ENCODE measurements at regions not wholly inside any gene's neighbourhood (a gene's known extent, or its start where the extent isn't known, plus 50 kb on each side); places are given as distances from the start of the nearest gene placed in this dataset.

DNA sequence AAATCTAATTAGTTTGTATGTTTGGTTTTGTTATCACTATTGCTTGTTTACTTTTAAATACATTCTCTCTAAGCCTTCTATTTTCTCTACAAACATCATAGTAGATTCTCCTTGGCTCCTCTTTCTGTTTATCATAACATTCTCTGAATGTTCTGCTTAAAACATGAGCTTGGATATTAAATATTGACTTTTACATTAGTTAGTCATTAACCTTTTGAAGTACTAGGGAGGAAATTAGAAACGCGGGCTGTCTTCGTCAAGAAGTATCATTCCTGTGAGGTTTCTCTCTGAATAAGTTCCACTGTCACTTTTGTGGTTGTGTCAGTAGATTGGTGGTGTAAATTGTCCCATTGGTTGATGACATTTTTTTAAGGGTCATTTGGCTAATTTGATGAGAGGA lies 821.5 kb downstream of the EFNA5 start:
- Histone ChIP-seq H3K36me3 (ENCODE audit: control insufficient read depth in 4 of 4, insufficient read depth in 3 of 4, low read depth in 1 of 4, low read length in 3 of 4) (no peaks in the 10 kb centered on the region), H3K27ac (ENCODE audit: low read depth in 1 of 2, low read length in 2 of 2) (no peak overlapping the region), H3K4me3 (ENCODE audit: low read depth in 1 of 3, low read length in 3 of 3) (no peak overlapping the region), H3K9ac (ENCODE audit: low read depth in 1 of 2, low read length in 2 of 2) (no peak overlapping the region), H3K9me3 (ENCODE audit: control insufficient read depth in 4 of 4, low read length in 3 of 4) (no peaks in the 10 kb centered on the region), H3K27me3 (ENCODE audit: control insufficient read depth in 4 of 4, insufficient read depth in 4 of 4, low read length in 3 of 4) (no peaks in the 10 kb centered on the region), H3K4me1 (ENCODE audit: control insufficient read depth in 4 of 4, insufficient read depth in 4 of 4, low read length in 3 of 4) (peaks cover 0 to 2% (median 0%) of the 10 kb centered on the region in 4 donors)
- TF ChIP-seq FOXA1 (IDR thresholded peaks at IDR 0.05) (no peak), SP1 (IDR thresholded peaks at IDR 0.05) (no peak), FOXA2 (IDR thresholded peaks at IDR 0.05) (no peak), HNF4G (IDR thresholded peaks at IDR 0.05) (no peak), EGR1 (IDR thresholded peaks at IDR 0.05; ENCODE audit: low read depth in 2 of 2) (no peak), GABPA (IDR thresholded peaks at IDR 0.05 in 1 of 2, conservative IDR thresholded peaks at IDR 0.05 in 1 of 2) (no peak), TAF1 (conservative IDR thresholded peaks at IDR 0.05) (no peak), JUND (IDR thresholded peaks at IDR 0.05) (no peak)
- TF ChIP-seq, protein P1, sequence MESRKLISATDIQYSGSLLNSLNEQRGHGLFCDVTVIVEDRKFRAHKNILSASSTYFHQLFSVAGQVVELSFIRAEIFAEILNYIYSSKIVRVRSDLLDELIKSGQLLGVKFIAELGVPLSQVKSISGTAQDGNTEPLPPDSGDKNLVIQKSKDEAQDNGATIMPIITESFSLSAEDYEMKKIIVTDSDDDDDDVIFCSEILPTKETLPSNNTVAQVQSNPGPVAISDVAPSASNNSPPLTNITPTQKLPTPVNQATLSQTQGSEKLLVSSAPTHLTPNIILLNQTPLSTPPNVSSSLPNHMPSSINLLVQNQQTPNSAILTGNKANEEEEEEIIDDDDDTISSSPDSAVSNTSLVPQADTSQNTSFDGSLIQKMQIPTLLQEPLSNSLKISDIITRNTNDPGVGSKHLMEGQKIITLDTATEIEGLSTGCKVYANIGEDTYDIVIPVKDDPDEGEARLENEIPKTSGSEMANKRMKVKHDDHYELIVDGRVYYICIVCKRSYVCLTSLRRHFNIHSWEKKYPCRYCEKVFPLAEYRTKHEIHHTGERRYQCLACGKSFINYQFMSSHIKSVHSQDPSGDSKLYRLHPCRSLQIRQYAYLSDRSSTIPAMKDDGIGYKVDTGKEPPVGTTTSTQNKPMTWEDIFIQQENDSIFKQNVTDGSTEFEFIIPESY (IDR thresholded peaks at IDR 0.05) = no peak
- TF ChIP-seq, protein P2, sequence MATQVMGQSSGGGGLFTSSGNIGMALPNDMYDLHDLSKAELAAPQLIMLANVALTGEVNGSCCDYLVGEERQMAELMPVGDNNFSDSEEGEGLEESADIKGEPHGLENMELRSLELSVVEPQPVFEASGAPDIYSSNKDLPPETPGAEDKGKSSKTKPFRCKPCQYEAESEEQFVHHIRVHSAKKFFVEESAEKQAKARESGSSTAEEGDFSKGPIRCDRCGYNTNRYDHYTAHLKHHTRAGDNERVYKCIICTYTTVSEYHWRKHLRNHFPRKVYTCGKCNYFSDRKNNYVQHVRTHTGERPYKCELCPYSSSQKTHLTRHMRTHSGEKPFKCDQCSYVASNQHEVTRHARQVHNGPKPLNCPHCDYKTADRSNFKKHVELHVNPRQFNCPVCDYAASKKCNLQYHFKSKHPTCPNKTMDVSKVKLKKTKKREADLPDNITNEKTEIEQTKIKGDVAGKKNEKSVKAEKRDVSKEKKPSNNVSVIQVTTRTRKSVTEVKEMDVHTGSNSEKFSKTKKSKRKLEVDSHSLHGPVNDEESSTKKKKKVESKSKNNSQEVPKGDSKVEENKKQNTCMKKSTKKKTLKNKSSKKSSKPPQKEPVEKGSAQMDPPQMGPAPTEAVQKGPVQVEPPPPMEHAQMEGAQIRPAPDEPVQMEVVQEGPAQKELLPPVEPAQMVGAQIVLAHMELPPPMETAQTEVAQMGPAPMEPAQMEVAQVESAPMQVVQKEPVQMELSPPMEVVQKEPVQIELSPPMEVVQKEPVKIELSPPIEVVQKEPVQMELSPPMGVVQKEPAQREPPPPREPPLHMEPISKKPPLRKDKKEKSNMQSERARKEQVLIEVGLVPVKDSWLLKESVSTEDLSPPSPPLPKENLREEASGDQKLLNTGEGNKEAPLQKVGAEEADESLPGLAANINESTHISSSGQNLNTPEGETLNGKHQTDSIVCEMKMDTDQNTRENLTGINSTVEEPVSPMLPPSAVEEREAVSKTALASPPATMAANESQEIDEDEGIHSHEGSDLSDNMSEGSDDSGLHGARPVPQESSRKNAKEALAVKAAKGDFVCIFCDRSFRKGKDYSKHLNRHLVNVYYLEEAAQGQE (IDR thresholded peaks at IDR 0.05) = no peak
- TF ChIP-seq, protein P3, sequence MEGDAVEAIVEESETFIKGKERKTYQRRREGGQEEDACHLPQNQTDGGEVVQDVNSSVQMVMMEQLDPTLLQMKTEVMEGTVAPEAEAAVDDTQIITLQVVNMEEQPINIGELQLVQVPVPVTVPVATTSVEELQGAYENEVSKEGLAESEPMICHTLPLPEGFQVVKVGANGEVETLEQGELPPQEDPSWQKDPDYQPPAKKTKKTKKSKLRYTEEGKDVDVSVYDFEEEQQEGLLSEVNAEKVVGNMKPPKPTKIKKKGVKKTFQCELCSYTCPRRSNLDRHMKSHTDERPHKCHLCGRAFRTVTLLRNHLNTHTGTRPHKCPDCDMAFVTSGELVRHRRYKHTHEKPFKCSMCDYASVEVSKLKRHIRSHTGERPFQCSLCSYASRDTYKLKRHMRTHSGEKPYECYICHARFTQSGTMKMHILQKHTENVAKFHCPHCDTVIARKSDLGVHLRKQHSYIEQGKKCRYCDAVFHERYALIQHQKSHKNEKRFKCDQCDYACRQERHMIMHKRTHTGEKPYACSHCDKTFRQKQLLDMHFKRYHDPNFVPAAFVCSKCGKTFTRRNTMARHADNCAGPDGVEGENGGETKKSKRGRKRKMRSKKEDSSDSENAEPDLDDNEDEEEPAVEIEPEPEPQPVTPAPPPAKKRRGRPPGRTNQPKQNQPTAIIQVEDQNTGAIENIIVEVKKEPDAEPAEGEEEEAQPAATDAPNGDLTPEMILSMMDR (IDR thresholded peaks at IDR 0.05; ENCODE audit: low read depth, low read length, missing input control) = no peak
- no peak for DNase-seq (ENCODE audit: low spot score)
- 25% methylated on average over 3 of the region's 3 CpGs for WGBS

DNA sequence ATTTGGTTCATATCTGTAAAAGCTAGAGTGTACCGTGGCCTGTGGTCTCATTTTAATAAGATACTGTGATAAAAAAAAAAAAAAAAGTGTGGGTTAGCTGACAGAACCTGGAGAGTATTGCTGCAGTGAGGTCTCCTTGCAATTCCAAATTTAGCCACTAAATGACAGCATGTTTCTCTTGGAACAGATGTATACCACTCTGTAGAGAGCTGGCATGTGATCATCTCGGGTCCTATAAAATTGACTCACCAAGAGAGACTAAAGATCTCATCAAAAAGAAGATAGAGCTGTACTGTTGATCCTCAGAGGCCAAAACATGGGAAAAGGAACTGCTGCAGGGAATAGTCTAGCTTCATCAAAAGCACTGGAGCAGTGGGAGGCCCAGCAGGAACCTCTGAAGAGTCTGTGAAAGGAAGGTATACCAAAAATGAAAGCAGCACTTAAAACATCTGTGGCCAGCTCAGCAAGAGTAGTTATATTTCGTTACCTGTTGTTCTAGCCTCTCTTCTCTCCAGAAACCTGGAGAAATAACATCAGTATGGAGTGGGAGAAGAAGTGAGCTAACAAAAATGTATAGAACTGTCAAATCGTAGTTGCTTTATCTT lies 826.8 kb downstream of the EFNA5 start:
- H3K36me3 ChIP-seq (ENCODE audit: control insufficient read depth in 4 of 4, insufficient read depth in 3 of 4, low read depth in 1 of 4, low read length in 3 of 4) = no peaks in the 10 kb centered on the region
- H3K27ac ChIP-seq (ENCODE audit: low read depth in 1 of 2, low read length in 2 of 2) = no peak overlapping the region
- 67% methylated on average over 4 of the region's 4 CpGs for WGBS
- no peak overlapping the region for H3K4me3 ChIP-seq (ENCODE audit: low read depth in 1 of 3, low read length in 3 of 3)
- TF ChIP-seq RAD21 (IDR thresholded peaks at IDR 0.05) = peak in 1 of 2 donors; percentile 19
- TF ChIP-seq, protein P4, sequence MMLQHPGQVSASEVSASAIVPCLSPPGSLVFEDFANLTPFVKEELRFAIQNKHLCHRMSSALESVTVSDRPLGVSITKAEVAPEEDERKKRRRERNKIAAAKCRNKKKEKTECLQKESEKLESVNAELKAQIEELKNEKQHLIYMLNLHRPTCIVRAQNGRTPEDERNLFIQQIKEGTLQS (IDR thresholded peaks at IDR 0.05) = no peak
- no peaks in the 10 kb centered on the region for H3K9me3 ChIP-seq (ENCODE audit: control insufficient read depth in 4 of 4, low read length in 3 of 4)
- no peak for DNase-seq (ENCODE audit: low spot score)
- H3K27me3 ChIP-seq (ENCODE audit: control insufficient read depth in 4 of 4, insufficient read depth in 4 of 4, low read length in 3 of 4) = no peaks in the 10 kb centered on the region
- H3K9ac ChIP-seq (ENCODE audit: low read depth in 1 of 2, low read length in 2 of 2) = no peak overlapping the region
- no peaks in the 10 kb centered on the region for H3K4me1 ChIP-seq (ENCODE audit: control insufficient read depth in 4 of 4, insufficient read depth in 4 of 4, low read length in 3 of 4)

Measured in liver (tissue), 8 donors.